Omental fat pad (tissue), 3 donors: ENCODE measurements at regions not wholly inside any gene's neighbourhood (a gene's known extent, or its start where the extent isn't known, plus 50 kb on each side); places are given as distances from the start of the nearest gene placed in this dataset.

ENCODE experiments used
- ATAC-seq: fragments of 150-250 bp; one replicate; pipeline ENCODE4 v1.9.1; 2016; ENCODE audit warnings: mild to moderate bottlenecking, moderate library complexity; ENCODE audit not compliant: low FRiP score
- DNase-seq: peaks from one replicate; pipeline ENCODE4 v3.0.0-alpha.2; 2019; ENCODE audit warnings: low spot score
- TF ChIP-seq, protein P1 (sequence below), 3 donors: fragments of 450-650 bp; IDR thresholded peaks; one replicate each; pipeline ENCODE4 v1.5.1; 2016 to 2017; ENCODE audit warnings: antibody characterized with exemption in 3 of 3, mild to moderate bottlenecking in 3 of 3, moderate library complexity in 2 of 3

DNA sequence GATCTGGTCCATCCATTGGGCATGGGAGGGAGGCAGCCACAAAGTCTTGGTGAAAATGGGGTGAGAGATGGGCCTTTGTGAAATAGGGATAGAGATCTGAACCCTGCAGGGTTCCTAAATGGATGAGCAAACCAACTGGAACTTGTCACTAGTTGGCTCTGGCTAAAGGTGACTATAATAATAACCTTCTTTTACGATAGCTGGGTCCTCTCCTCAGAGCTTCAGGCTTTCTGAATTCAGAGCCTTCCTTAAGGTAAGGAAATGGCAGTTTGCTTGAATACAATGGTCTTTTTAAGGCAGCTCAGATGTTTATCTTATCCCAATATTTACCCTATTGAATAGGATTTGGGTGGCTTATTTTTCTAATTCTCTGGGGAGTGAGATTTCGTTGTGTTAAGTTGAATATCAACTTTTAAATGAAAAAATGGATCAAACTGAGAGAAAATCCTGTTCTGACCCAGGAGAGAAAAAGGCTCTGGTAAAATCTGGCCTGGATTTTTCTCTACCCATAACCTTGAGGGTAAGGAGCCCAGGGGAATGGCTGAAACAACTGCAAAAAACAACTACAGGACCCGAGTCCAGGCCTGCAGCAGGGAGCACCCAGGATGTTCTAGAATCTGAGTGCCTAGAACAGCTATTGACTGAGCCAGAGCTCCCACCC is 61.1 kb upstream of the CXCR4 start:
- no peak for DNase-seq
- ATAC-seq, result no peak
- TF ChIP-seq, protein P1, sequence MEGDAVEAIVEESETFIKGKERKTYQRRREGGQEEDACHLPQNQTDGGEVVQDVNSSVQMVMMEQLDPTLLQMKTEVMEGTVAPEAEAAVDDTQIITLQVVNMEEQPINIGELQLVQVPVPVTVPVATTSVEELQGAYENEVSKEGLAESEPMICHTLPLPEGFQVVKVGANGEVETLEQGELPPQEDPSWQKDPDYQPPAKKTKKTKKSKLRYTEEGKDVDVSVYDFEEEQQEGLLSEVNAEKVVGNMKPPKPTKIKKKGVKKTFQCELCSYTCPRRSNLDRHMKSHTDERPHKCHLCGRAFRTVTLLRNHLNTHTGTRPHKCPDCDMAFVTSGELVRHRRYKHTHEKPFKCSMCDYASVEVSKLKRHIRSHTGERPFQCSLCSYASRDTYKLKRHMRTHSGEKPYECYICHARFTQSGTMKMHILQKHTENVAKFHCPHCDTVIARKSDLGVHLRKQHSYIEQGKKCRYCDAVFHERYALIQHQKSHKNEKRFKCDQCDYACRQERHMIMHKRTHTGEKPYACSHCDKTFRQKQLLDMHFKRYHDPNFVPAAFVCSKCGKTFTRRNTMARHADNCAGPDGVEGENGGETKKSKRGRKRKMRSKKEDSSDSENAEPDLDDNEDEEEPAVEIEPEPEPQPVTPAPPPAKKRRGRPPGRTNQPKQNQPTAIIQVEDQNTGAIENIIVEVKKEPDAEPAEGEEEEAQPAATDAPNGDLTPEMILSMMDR (IDR thresholded peaks at IDR 0.05), result no peak

DNA sequence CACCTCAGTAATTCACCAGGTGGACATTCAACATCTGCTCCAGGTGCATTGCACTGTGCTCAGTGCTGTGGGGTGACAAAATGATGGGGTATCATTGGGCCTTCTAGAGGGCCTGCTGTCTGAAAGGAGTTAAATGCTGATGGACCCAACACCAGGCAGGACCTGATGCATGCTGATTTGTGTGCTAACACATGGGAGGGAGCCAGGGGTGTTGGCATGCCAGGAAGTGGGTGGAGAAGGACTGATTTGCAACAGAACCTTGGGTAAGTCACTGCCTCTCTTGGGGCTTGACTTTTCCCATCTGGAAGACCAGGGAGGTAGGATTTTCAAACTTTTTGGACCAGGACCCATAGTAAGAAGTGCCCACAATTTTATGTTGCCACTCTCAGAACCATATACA is 57.9 kb upstream of the CXCR4 start:
- TF ChIP-seq, protein P1 (IDR thresholded peaks at IDR 0.05), result no peak
- DNase-seq (no peak), ATAC-seq (no peak)

DNA sequence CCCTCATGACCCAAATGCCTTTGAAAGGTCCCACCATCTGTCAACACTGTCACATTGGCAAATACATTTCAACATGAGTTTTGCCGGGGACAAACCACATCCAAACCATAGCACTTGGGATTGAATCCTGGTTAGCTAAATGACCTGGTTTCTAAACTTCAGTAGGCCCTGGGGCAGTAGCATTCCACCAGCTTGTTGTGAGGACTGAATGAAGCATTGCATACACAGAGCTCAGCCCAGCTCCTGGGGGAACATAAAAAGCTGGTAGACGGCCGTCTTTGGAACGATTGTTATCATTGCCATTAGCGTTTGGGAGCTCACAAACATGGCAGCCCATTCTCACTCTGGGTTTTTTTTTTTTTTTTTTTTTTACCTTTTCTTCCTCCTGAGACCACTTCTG is 57.5 kb upstream of the CXCR4 start:
- TF ChIP-seq, protein P1 (IDR thresholded peaks at IDR 0.05), result no peak
- no peak for ATAC-seq
- DNase-seq, result no peak

DNA sequence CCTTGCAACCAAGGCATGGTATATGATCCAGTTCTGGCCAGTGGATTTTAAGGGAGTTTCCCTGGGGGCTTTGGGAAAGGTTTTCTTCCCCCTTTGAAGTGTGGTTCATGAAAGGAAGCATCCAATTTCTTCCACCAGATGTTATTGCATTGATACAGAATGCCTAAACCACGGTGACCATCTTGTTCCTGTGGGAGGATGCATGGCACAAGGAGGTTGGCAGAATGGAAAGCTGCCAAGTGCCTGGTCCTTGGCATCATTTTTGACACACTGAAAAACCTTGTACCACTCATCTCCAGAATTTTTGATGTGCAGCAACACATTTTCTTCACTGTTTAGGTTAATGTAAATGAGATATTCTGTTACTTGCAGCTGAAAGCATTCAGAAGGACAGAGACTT is 55.2 kb upstream of the CXCR4 start:
- DNase-seq (no peak), ATAC-seq (no peak)
- TF ChIP-seq, protein P1 (IDR thresholded peaks at IDR 0.05), result no peak

DNA sequence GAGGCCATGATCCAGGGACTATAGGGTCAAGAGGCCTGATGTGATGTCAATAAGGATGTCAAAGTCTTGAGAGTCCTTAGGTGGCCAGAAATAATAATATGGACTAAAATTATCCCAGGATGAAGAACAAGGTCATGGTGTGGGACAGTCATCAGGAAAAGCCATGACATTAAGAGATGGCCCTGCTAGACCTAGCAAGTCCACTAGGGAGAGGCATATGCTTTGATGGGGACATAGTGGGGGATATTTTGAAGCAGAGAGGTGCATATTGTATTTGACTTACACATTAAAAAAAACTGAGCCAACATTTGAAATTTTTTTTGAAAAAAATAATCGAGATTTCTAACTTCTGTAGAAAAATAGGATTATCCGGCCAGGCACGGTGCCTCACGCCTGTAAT is 53.3 kb upstream of the CXCR4 start:
- ATAC-seq (no peak), DNase-seq (no peak)
- TF ChIP-seq, protein P1 (IDR thresholded peaks at IDR 0.05), result no peak

DNA sequence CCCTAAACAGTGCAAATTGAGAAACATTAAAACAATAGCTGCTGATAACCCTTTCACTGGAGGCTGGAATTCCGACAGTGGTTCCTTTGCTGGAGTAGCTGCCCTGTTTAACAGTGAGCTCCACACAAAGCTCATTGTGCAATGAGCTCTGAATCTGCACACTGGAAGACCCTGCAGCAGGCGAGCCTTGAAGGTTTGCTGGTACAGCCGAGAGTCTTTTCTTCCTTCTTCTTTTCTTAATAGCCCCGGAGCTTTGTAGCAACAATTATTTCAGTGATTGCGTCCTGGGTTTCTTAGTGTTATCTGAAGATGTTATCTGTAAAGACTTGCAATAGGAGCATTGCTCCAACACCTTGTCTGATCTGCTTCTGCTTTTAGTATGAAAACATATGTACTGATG is 50.8 kb upstream of the CXCR4 start:
- ATAC-seq (no peak), DNase-seq (no peak)
- TF ChIP-seq, protein P1 (IDR thresholded peaks at IDR 0.05), result no peak

DNA sequence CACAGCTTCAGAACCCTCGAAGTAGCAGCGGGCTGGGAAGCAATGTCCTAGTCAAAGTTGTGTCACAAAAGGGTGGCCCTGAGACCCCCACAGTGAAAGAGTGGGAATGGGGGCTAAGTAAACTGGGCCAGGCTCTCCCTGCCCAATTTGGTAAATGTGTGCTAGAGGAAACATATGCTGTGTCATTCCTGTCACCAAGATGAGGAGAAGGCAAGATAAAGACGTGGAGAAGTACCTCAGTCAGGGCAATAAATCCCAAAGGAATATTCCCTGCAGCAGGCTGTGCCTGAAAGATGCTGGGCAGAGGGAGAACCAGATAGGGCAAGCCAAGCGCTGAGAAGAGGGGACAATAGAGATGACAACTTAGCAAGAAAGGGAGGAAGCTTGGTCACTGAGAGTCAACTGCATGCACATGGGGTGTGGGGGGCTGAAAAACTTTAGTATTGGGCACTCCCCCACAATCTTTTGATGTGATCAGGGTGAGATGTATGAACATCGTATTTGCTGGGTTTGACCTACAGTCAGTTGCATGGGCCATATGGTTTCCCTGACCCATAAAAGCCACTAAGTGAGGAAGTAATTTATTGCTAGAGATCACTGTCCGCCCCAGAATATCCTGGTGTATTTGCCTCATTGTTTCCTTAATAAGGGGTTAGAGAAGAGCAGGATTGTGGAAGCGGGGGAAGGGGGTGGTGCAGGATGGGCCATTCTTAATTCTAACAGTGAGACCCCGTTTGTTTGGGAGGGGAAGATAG is 49.9 kb upstream of the CXCR4 start:
- TF ChIP-seq, protein P1 (IDR thresholded peaks at IDR 0.05), result no peak

More for the DNA sequence above, 49.9 kb upstream of the CXCR4 start:
- ATAC-seq (no peak), DNase-seq (no peak)
